ENCODE measurements at regions not wholly inside any gene's neighbourhood (a gene's known extent, or its start where the extent isn't known, plus 50 kb on each side); places are given as distances from the start of the nearest gene placed in this dataset.

GRCh38 chr16:55116165-55116920, 185.7 kb downstream of the IRX5 start:
- intact Hi-C loops (cut with DNase I): no loop called here
- H3K4me1 ChIP-seq: peaks cover 0 to 5% of the 10 kb centered on the region in 2 donors
- H3K4me3 ChIP-seq (replicated peaks in 1 of 3): no peak overlapping the region
- 74 to 76% methylated on average over 14 of the region's 14 CpGs for WGBS, 2 donors
- no peaks in the 10 kb centered on the region for H3K9me3 ChIP-seq
- H3K36me3 ChIP-seq: no peaks in the 10 kb centered on the region
- no peak for TF ChIP-seq POLR2A (IDR thresholded peaks at IDR 0.05)
- TF ChIP-seq CTCF (IDR thresholded peaks at IDR 0.05): no peak
- H3K27me3 ChIP-seq: no peaks in the 10 kb centered on the region
- H3K27ac ChIP-seq: no peak overlapping the region
- DNase-seq: no peak

GRCh38 chr16:55118701-55119260, 188.1 kb downstream of the IRX5 start:
- no peak overlapping the region for H3K4me3 ChIP-seq (replicated peaks in 1 of 3)
- DNase-seq: no peak
- intact Hi-C loops (cut with DNase I): no loop called here
- H3K4me1 ChIP-seq: peaks cover 0 to 5% of the 10 kb centered on the region in 2 donors
- H3K27me3 ChIP-seq: no peaks in the 10 kb centered on the region
- H3K9me3 ChIP-seq: no peaks in the 10 kb centered on the region
- no peaks in the 10 kb centered on the region for H3K36me3 ChIP-seq
- no peak overlapping the region for H3K27ac ChIP-seq
- 89 to 92% methylated on average over 8 to 10 of the region's 10 CpGs for WGBS, 2 donors
- TF ChIP-seq POLR2A (IDR thresholded peaks at IDR 0.05): no peak
- no peak for TF ChIP-seq CTCF (IDR thresholded peaks at IDR 0.05)

- no peaks in the 10 kb centered on the region for H3K36me3 ChIP-seq
- no peak for DNase-seq
- H3K27ac ChIP-seq: no peak overlapping the region
- TF ChIP-seq CTCF (IDR thresholded peaks at IDR 0.05) (no peak), POLR2A (IDR thresholded peaks at IDR 0.05) (no peak)
- H3K4me3 ChIP-seq (replicated peaks in 1 of 3): no peak overlapping the region
- no peaks in the 10 kb centered on the region for H3K27me3 ChIP-seq
- H3K4me1 ChIP-seq: peaks cover 0 to 5% of the 10 kb centered on the region in 2 donors
- intact Hi-C loops (cut with DNase I): no loop called here
- H3K9me3 ChIP-seq: no peaks in the 10 kb centered on the region
- WGBS, 2 donors: 35 to 40% methylated on average over 2 of the region's 2 CpGs
These were observed 189.7 kb downstream of the IRX5 start for GRCh38 chr16:55120408-55120807.

GRCh38 chr16:55120826-55121225, 190.2 kb downstream of the IRX5 start:
- H3K4me3 ChIP-seq (replicated peaks in 1 of 3): no peak overlapping the region
- DNase-seq: no peak
- intact Hi-C loops (cut with DNase I): no loop called here
- TF ChIP-seq POLR2A (IDR thresholded peaks at IDR 0.05) (no peak), CTCF (IDR thresholded peaks at IDR 0.05) (no peak)
- H3K36me3 ChIP-seq: no peaks in the 10 kb centered on the region
- H3K9me3 ChIP-seq: no peaks in the 10 kb centered on the region
- no peak overlapping the region for H3K27ac ChIP-seq
- no peaks in the 10 kb centered on the region for H3K27me3 ChIP-seq
- WGBS, 2 donors: 69 to 75% methylated on average over 4 of the region's 4 CpGs
- peaks cover 0 to 5% of the 10 kb centered on the region in 2 donors for H3K4me1 ChIP-seq

GRCh38 chr16:55123652-55124051, 193.0 kb downstream of the IRX5 start:
- no peak overlapping the region for H3K4me3 ChIP-seq (replicated peaks in 1 of 3)
- H3K9me3 ChIP-seq: no peaks in the 10 kb centered on the region
- TF ChIP-seq CTCF (IDR thresholded peaks at IDR 0.05) (no peak), POLR2A (IDR thresholded peaks at IDR 0.05) (no peak)
- H3K27me3 ChIP-seq: no peaks in the 10 kb centered on the region
- intact Hi-C loops (cut with DNase I): no loop called here
- H3K27ac ChIP-seq: no peak overlapping the region
- no peaks in the 10 kb centered on the region for H3K36me3 ChIP-seq
- no peak for DNase-seq
- no peaks in the 10 kb centered on the region for H3K4me1 ChIP-seq
- WGBS, 2 donors: 93 to 100% methylated on average over 1 of the region's 1 CpG
